Calu3 (cell line): ENCODE measurements at regions not wholly inside any gene's neighbourhood (a gene's known extent, or its start where the extent isn't known, plus 50 kb on each side); places are given as distances from the start of the nearest gene placed in this dataset.

Source experiments
- BruUV-seq: library from RNA; stranded (reverse); fragments of 400-500 nt; replicated peaks from 2 replicates; lab custom pipeline; 2021; lab: Mats Ljungman, UMichigan
- CTCF ChIA-PET: fragments of 300-600 bp; sonication (Branson Sonifier 250); formaldehyde crosslinking; loops from one replicate; lab custom pipeline; 2022; ENCODE audit warnings: antibody characterized with exemption; lab: Charles Lee
- DNase-seq: peaks from one replicate; pipeline ENCODE4 v3.0.0; 2022
- H3K27ac Mint-ChIP-seq: one replicate; pipeline ENCODE4 v1.8.0; 2022; ENCODE audit warnings: mixed read lengths; ENCODE audit not compliant: unreplicated experiment
- H3K27me3 Mint-ChIP-seq: one replicate; pipeline ENCODE4 v1.8.0; 2022; ENCODE audit warnings: mixed read lengths; ENCODE audit not compliant: unreplicated experiment
- H3K36me3 Mint-ChIP-seq: one replicate; pipeline ENCODE4 v1.8.0; 2022; ENCODE audit warnings: mild to moderate bottlenecking, moderate library complexity, mixed read lengths; ENCODE audit not compliant: insufficient read depth, unreplicated experiment
- H3K4me1 Mint-ChIP-seq: one replicate; pipeline ENCODE4 v1.8.0; 2022; ENCODE audit warnings: mild to moderate bottlenecking, low read depth, mixed read lengths; ENCODE audit not compliant: unreplicated experiment
- H3K4me3 Mint-ChIP-seq: one replicate; pipeline ENCODE4 v1.8.0; 2022; ENCODE audit warnings: mild to moderate bottlenecking, low read depth, moderate library complexity, mixed read lengths; ENCODE audit not compliant: unreplicated experiment
- H3K9me3 Mint-ChIP-seq: one replicate; pipeline ENCODE4 v1.8.0; 2022; ENCODE audit warnings: low read depth, mixed read lengths; ENCODE audit not compliant: unreplicated experiment
- CTCF ChIP-seq: fragments of 200-600 bp; IDR thresholded peaks from one replicate; pipeline ENCODE4 v1.8.0; 2022; ENCODE audit warnings: antibody characterized with exemption; ENCODE audit not compliant: unreplicated experiment
- intact Hi-C: fragments of 100-400 bp; cut with micrococcal nuclease; formaldehyde crosslinking; loops from one replicate; pipeline ENCODE4 v1.10.0; 2022; ENCODE audit not compliant: unreplicated experiment

GRCh38 chr5:112641515-112642110 is 96.1 kb upstream of the APC start:
- H3K4me3 Mint-ChIP-seq: no peak overlapping the region
- intact Hi-C loops: no loop called here
- H3K4me1 Mint-ChIP-seq: no peaks in the 10 kb centered on the region
- no TSS peak for BruUV-seq
- TF ChIP-seq CTCF: no peak
- DNase-seq: no peak
- H3K27ac Mint-ChIP-seq: no peak overlapping the region
- CTCF ChIA-PET: no interaction called here
- no peaks in the 10 kb centered on the region for H3K9me3 Mint-ChIP-seq
- peaks cover 13% of the 10 kb centered on the region for H3K27me3 Mint-ChIP-seq
- no peaks in the 10 kb centered on the region for H3K36me3 Mint-ChIP-seq

- Mint-ChIP-seq H3K9me3 (no peaks in the 10 kb centered on the region), H3K4me3 (no peak overlapping the region), H3K4me1 (no peaks in the 10 kb centered on the region), H3K36me3 (no peaks in the 10 kb centered on the region), H3K27me3 (peaks cover 13% of the 10 kb centered on the region), H3K27ac (no peak overlapping the region)
- CTCF ChIA-PET: no interaction called here
- intact Hi-C loops: no loop called here
- no TSS peak for BruUV-seq
- no peak for TF ChIP-seq CTCF
- DNase-seq: no peak
Measured at GRCh38 chr5:112642885-112643284, 94.8 kb upstream of the APC start.

GRCh38 chr5:112643339-112643971 is 94.2 kb upstream of the APC start:
- intact Hi-C loops: no loop called here
- TF ChIP-seq CTCF: no peak
- Mint-ChIP-seq H3K36me3 (no peaks in the 10 kb centered on the region), H3K27me3 (peaks cover 13% of the 10 kb centered on the region), H3K4me3 (no peak overlapping the region), H3K9me3 (no peaks in the 10 kb centered on the region), H3K4me1 (no peaks in the 10 kb centered on the region), H3K27ac (no peak overlapping the region)
- CTCF ChIA-PET: no interaction called here
- BruUV-seq: no TSS peak
- no peak for DNase-seq

GRCh38 chr5:112646139-112646936 is 91.3 kb upstream of the APC start:
- intact Hi-C loops: no loop called here
- Mint-ChIP-seq H3K27me3 (peaks cover 13% of the 10 kb centered on the region), H3K27ac (no peak overlapping the region), H3K4me1 (no peaks in the 10 kb centered on the region), H3K4me3 (no peak overlapping the region), H3K36me3 (no peaks in the 10 kb centered on the region), H3K9me3 (no peaks in the 10 kb centered on the region)
- no TSS peak for BruUV-seq
- CTCF ChIA-PET: no interaction called here
- no peak for TF ChIP-seq CTCF
- no peak for DNase-seq
